Ovary (tissue), 3 donors: ENCODE measurements at regions not wholly inside any gene's neighbourhood (a gene's known extent, or its start where the extent isn't known, plus 50 kb on each side); places are given as distances from the start of the nearest gene placed in this dataset.

ENCODE experiments used
- POLR2A ChIP-seq: fragments of 450-650 bp; IDR thresholded peaks from one replicate; pipeline ENCODE4 v1.6.1; 2017; ENCODE audit warnings: antibody characterized with exemption, mild to moderate bottlenecking, moderate library complexity
- TF ChIP-seq, protein P1 (sequence below), 3 donors: fragments of 450-650 bp in 2 of 3; fragments of 200-600 bp in 1 of 3; IDR thresholded peaks; one replicate each; pipeline versions ENCODE4 v1.5.1 to v1.8.0; 2016 to 2022; ENCODE audit warnings: antibody characterized with exemption in 3 of 3, mild to moderate bottlenecking in 1 of 3
- donor health status: DM: no; HTN: no; CAD: no.

DNA sequence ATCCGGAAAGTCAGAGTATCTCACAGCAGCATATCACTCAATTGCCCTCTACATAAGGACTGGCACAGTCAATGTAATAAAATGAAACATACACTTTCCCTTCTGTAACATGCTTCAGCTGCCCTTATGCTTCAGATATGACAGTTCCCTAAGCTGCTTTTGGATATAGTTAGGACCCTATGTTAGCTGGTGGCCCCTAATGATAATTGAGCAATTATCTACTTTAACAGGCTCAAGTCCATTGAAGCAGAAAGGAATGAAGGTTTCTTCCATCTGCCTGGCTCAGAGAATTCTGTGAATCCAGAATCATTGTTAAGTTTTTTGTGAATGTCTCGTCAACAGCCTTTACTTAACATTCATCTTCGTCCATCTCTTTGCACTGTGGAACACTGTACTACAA, 951.2 kb upstream of the DIAPH2 start:
- TF ChIP-seq, protein P1, sequence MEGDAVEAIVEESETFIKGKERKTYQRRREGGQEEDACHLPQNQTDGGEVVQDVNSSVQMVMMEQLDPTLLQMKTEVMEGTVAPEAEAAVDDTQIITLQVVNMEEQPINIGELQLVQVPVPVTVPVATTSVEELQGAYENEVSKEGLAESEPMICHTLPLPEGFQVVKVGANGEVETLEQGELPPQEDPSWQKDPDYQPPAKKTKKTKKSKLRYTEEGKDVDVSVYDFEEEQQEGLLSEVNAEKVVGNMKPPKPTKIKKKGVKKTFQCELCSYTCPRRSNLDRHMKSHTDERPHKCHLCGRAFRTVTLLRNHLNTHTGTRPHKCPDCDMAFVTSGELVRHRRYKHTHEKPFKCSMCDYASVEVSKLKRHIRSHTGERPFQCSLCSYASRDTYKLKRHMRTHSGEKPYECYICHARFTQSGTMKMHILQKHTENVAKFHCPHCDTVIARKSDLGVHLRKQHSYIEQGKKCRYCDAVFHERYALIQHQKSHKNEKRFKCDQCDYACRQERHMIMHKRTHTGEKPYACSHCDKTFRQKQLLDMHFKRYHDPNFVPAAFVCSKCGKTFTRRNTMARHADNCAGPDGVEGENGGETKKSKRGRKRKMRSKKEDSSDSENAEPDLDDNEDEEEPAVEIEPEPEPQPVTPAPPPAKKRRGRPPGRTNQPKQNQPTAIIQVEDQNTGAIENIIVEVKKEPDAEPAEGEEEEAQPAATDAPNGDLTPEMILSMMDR (IDR thresholded peaks at IDR 0.05), result no peak
- TF ChIP-seq POLR2A, result no peak
